Sigmoid colon (tissue), 4 donors: ENCODE measurements at regions not wholly inside any gene's neighbourhood (a gene's known extent, or its start where the extent isn't known, plus 50 kb on each side); places are given as distances from the start of the nearest gene placed in this dataset.

Experiments used
- EP300 ChIP-seq, 4 donors: sonication (generic); formaldehyde crosslinking; IDR thresholded peaks; one replicate each; pipeline ENCODE4 v1.6.1; 2017; ENCODE audit warnings: antibody characterized with exemption in 4 of 4
- POLR2A ChIP-seq, 2 donors: fragments of 450-650 bp; IDR thresholded peaks; one replicate each; pipeline ENCODE4 v1.6.1; 2016; ENCODE audit warnings: antibody characterized with exemption in 2 of 2, mild to moderate bottlenecking in 2 of 2, moderate library complexity in 2 of 2
- TF ChIP-seq, protein P1 (sequence below), 4 experiments: fragments of 450-650 bp in 3 of 4; fragments of 200-600 bp in 1 of 4; IDR thresholded peaks; one replicate each; pipeline ENCODE4 v1.5.1; 2016 to 2019; ENCODE audit warnings: antibody characterized with exemption in 4 of 4, mild to moderate bottlenecking in 3 of 4, moderate library complexity in 2 of 4

DNA sequence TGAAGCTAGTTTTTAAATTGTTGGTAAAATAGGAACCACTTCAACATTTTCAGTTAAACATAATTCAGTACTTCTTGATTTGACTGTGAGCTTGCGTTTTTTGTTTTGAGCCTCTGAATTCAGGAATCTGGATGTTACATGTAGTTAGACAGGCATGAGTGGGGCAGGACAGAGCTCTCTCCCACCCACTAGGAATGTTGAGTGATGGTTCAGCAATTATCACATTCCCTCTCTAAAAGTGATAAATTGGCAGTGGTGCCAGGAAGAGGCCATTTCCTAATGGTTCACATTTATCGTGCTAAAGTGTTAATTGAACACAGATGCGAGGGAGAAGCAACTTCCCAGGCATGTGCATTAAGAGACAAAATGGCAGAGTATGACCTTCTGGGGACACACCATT, 465.5 kb upstream of the HTR1E start:
- TF ChIP-seq, protein P1, sequence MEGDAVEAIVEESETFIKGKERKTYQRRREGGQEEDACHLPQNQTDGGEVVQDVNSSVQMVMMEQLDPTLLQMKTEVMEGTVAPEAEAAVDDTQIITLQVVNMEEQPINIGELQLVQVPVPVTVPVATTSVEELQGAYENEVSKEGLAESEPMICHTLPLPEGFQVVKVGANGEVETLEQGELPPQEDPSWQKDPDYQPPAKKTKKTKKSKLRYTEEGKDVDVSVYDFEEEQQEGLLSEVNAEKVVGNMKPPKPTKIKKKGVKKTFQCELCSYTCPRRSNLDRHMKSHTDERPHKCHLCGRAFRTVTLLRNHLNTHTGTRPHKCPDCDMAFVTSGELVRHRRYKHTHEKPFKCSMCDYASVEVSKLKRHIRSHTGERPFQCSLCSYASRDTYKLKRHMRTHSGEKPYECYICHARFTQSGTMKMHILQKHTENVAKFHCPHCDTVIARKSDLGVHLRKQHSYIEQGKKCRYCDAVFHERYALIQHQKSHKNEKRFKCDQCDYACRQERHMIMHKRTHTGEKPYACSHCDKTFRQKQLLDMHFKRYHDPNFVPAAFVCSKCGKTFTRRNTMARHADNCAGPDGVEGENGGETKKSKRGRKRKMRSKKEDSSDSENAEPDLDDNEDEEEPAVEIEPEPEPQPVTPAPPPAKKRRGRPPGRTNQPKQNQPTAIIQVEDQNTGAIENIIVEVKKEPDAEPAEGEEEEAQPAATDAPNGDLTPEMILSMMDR (IDR thresholded peaks at IDR 0.05), result no peak
- no peak for TF ChIP-seq EP300 (IDR thresholded peaks at IDR 0.05)
- TF ChIP-seq POLR2A (IDR thresholded peaks at IDR 0.05), result no peak
